ENCODE measurements at regions not wholly inside any gene's neighbourhood (a gene's known extent, or its start where the extent isn't known, plus 50 kb on each side); places are given as distances from the start of the nearest gene placed in this dataset.
"Not testable (repeated sequence)": the region's sequence is repeated elsewhere in the genome, so short reads cannot be mapped to it uniquely, and the experiment has no call there.

GRCh38 chr6:126927841-126928240 lies 190.6 kb upstream of the RSPO3 start:
- no peak overlapping the region for H3K27ac ChIP-seq
- no peak overlapping the region for H3K4me3 ChIP-seq

- no peak overlapping the region for H3K27ac ChIP-seq
- no peak overlapping the region for H3K4me3 ChIP-seq
Observed at GRCh38 chr6:126937426-126937825, 181.0 kb upstream of the RSPO3 start.

GRCh38 chr6:126939784-126940183 lies 178.7 kb upstream of the RSPO3 start:
- Histone ChIP-seq H3K4me3 (no peak overlapping the region), H3K27ac (no peak overlapping the region)

GRCh38 chr6:126941751-126942150 lies 176.7 kb upstream of the RSPO3 start:
- no peak overlapping the region for H3K4me3 ChIP-seq

GRCh38 chr6:126944512-126944911 lies 174.0 kb upstream of the RSPO3 start:
- Histone ChIP-seq H3K27ac (no peak overlapping the region), H3K4me3 (no peak overlapping the region)

More at GRCh38 chr6:126941751-126942150, 176.7 kb upstream of the RSPO3 start:
- H3K27ac ChIP-seq, result no peak overlapping the region

- H3K27ac ChIP-seq, result no peak overlapping the region
- H3K4me3 ChIP-seq, result no peak overlapping the region
Observed at GRCh38 chr6:126945150-126945685, 173.3 kb upstream of the RSPO3 start.

- peak overlapping the region in 1 of 21 experiments; percentile 21 for H3K27ac ChIP-seq
- no peak overlapping the region for H3K4me3 ChIP-seq
Observed at GRCh38 chr6:126945812-126946360, 172.6 kb upstream of the RSPO3 start.

- Histone ChIP-seq H3K27ac (peak overlapping the region in 1 of 21 experiments; percentile 36), H3K4me3 (no peak overlapping the region)
Observed at GRCh38 chr6:126947070-126947469, 171.4 kb upstream of the RSPO3 start.

GRCh38 chr6:126949786-126950185 lies 168.7 kb upstream of the RSPO3 start:
- Histone ChIP-seq H3K4me3 (no peak overlapping the region), H3K27ac (no peak overlapping the region)

- no peak overlapping the region for H3K27ac ChIP-seq
- no peak overlapping the region for H3K4me3 ChIP-seq
Observed at GRCh38 chr6:126955621-126956020, 162.8 kb upstream of the RSPO3 start.

- Histone ChIP-seq H3K27ac (no peak overlapping the region), H3K4me3 (no peak overlapping the region)
Observed at GRCh38 chr6:126957721-126958120, 160.8 kb upstream of the RSPO3 start.

- no peak overlapping the region for H3K27ac ChIP-seq
- H3K4me3 ChIP-seq, result no peak overlapping the region
Observed at GRCh38 chr6:126959765-126960164, 158.7 kb upstream of the RSPO3 start.

GRCh38 chr6:126963077-126963809 lies 155.2 kb upstream of the RSPO3 start:
- H3K4me3 ChIP-seq, result no peak overlapping the region
- no peak overlapping the region for H3K27ac ChIP-seq

GRCh38 chr6:126967296-126968005 lies 151.0 kb upstream of the RSPO3 start:
- Histone ChIP-seq H3K4me3 (no peak overlapping the region), H3K27ac (no peak overlapping the region)

GRCh38 chr6:126976253-126976797 lies 142.1 kb upstream of the RSPO3 start:
- no peak overlapping the region for H3K27ac ChIP-seq
- H3K4me3 ChIP-seq, result no peak overlapping the region

GRCh38 chr6:126983779-126984178 lies 134.7 kb upstream of the RSPO3 start:
- H3K4me3 ChIP-seq, result no peak overlapping the region
- H3K27ac ChIP-seq, result no peak overlapping the region

GRCh38 chr6:126988125-126988524 lies 130.3 kb upstream of the RSPO3 start:
- H3K27ac ChIP-seq, H3K4me3 ChIP-seq: not testable (repeated sequence)

- H3K4me3 ChIP-seq, result no peak overlapping the region
- no peak overlapping the region for H3K27ac ChIP-seq
Observed at GRCh38 chr6:127000631-127001030, 117.8 kb upstream of the RSPO3 start.

- Histone ChIP-seq H3K27ac (no peak overlapping the region), H3K4me3 (no peak overlapping the region)
Observed at GRCh38 chr6:127013865-127014264, 104.6 kb upstream of the RSPO3 start.

- Histone ChIP-seq H3K4me3 (no peak overlapping the region), H3K27ac (no peak overlapping the region)
Observed at GRCh38 chr6:127015858-127016257, 102.6 kb upstream of the RSPO3 start.

- no peak overlapping the region for H3K27ac ChIP-seq
- no peak overlapping the region for H3K4me3 ChIP-seq
Observed at GRCh38 chr6:127019828-127020227, 98.6 kb upstream of the RSPO3 start.

All from skin epidermis (tissue), 12 donors.